Stimulated activated CD8-positive, alpha-beta memory T cell treated with anti-CD3 and anti-CD28 coated beads, Interleukin-7, amount 100 ng/mL, for 4 hours (primary cell): ENCODE measurements at regions not wholly inside any gene's neighbourhood (a gene's known extent, or its start where the extent isn't known, plus 50 kb on each side); places are given as distances from the start of the nearest gene placed in this dataset.
A peak's percentile ranks its signal among the peaks of the same experiment; 100 is the strongest.

Experiments
- DNase-seq, 2 donors: peaks; one replicate each; pipeline ENCODE4 v3.0.0-alpha.2; 2020; ENCODE audit warnings: low read depth in 2 of 2

DNA sequence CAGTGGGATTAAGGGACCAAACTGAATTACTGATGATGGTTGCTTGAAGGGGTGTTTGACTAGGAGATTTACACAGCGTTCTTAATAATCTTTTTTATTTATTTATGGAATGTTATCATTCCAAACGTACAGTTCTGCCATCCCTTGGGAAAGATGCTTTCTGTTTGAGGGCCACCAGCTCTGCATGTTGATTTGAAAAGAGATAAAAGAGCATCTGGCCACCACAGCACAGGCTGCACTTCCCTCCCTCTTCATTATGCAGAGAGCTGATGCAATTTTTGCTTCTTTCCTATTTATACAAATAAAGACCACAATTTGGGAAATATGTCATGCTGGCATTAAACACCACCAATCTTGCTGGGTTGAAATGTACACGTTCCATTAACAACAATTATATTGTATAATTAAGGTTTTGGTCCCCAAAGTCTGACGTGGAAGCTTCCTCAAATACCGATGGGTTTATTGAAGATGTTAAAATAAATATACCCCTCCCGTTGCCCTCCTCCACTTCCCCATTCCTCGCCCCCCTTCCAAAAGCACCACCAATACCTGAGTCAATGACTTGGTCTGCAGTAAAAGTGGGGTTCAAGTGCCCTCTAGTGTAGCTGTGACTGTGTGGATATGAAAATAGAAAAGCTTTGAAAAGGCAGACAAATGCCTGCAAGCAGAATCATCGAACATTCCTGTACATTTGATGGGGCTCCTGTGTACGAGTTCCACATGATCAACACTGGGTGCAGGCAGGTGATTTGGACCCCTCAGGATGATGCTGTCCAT is 211.9 kb downstream of the HRH4 start:
- DNase-seq = no peak

- no peak for DNase-seq
Observed at GRCh38 chr18:24674200-24674599, 213.8 kb downstream of the HRH4 start.

DNA sequence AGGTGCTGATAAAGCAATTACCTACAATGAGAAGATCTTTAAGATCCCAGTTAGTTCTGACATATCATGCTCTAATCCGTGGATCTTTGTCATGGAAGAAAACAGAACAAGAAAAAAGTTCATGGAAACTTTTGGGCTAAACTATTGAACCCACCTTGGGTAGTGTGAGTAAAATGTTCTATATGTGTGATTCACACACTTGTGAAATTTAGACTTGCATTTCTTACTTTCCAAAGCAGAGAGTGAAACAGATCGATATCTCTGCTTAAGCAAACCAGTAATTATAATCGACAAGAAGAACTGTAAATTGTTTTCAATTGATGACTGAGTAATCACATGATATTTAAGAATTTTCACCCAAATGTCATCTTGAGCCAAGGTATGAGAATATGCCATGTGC is 214.2 kb downstream of the HRH4 start:
- no peak for DNase-seq

GRCh38 chr18:24677011-24677410 is 216.6 kb downstream of the HRH4 start:
- DNase-seq = no peak

GRCh38 chr18:24678107-24678506 is 217.7 kb downstream of the HRH4 start:
- no peak for DNase-seq

DNA sequence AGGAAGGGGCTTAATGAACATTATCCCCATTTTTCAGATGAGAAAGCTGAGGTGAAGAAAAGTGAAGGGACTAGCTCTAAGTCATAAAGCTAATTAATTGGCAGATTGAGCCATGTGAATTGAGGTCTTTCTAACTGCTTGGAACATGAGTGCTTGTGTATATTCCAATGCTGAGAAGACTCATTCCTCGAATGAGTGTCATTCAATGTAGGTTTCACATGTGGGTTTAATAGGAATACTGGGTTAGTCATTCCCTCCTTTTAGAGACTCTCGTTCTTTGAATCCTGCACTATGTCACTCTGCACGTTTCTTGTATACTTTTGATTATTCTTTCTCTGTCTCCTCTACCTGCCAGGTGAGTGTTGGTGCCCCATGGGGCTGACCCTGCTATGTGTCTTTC is 218.2 kb downstream of the HRH4 start:
- no peak for DNase-seq

- DNase-seq = no peak
Observed at GRCh38 chr18:24679062-24679461, 218.6 kb downstream of the HRH4 start.

- DNase-seq = no peak
Observed at GRCh38 chr18:24683925-24684324, 223.5 kb downstream of the HRH4 start.

DNA sequence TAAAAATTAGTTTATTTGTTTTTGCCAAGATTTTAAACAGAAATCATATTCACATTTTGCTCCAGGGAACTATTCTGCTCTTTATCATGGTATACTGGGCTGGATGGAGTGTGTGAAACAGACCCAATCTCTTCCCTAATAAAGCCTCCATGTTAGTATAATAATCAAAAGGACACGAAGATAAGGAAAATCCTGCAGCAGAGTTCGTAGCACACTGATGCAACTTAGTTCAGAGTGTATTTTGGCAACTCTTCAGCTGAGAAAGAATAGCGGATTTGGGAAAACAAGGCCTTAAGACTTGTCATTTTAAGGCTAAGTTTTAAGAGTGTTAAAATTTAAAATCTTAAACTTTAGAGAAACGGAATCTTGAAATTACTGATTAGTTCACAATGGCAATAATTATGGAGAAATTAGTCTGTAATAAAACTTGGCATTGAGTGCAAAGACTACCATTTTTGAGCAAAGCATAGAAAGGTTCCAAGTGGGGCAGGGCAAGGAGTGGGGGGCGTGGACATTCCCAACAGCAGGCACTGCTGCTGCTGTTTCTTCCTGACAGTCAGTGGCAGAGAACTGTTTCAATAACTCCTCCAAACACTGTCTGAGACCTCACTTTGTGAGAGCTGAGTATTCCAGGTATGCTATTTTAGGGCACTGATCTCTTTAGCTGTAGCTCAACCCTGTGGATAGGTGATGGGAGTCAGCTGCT is 225.0 kb downstream of the HRH4 start:
- DNase-seq = no peak

DNA sequence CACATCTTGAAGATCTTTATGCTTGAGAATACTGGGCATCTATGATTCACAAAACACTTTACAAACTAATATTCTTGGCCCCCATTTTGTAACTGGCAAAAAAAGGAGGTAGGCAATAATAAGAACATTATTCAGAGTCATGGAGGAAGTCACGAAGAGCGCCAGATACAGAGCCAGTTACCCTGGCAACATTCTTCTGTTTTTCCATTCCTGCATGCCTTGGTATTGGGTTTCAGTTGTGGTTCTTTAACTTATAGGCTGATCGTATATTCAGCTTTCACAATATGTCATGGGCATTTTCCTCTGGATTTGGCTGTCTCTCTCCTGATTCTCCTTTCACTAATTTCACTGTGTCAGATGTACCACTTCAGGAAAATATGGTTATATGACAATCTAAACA is 234.7 kb downstream of the HRH4 start:
- no peak for DNase-seq

DNA sequence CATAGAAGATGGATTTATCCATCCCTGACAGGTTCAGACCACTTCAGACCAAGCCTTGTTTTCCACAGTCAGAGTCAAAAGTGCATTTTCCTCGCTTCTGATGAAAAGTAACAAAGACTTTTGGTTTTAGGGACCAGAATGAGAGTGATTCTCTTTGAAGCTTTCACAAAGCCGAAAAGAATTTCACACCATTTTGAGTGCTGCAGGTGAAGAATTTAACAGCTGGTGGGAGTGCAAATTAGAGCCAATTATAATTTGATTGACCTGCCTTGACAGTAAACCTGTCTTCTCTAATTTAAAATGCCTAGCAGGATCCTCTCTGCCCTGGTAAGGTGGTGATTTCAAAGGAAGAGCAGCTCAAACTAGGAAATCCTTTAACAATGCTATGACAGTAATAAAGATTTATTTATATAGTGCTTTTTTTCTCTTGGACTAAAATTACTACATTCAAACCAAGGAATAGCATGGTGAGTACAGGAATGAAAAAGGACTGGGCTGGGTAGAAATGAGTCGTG is 241.6 kb downstream of the HRH4 start:
- no peak for DNase-seq

GRCh38 chr18:24703316-24703715 is 242.9 kb downstream of the HRH4 start:
- no peak for DNase-seq

- no peak for DNase-seq
Observed at GRCh38 chr18:24704946-24705630, 244.7 kb downstream of the HRH4 start.

DNA sequence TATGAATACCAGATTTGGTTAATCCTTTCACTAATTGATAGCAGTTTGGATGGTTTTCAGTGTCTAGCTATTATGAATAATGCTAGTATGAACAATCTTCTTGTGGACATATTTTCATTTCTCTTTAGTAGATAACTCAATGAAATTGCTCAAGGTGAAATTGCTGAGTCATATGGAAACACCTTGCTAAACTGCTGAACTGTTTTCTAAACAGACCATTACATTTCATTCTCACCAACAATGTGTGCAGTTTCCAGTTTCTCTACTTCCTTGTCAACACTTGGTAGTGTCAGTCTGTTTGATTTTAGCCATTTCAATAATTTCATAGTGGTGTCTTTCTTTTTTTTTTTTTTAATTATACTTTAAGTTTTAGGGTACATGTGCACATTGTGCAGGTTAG is 250.0 kb downstream of the HRH4 start:
- no peak for DNase-seq

- DNase-seq = no peak
Observed at GRCh38 chr18:24719791-24720190, 259.4 kb downstream of the HRH4 start.

- no peak for DNase-seq
Observed at GRCh38 chr18:24721388-24721787, 261.0 kb downstream of the HRH4 start.

- no peak for DNase-seq
Observed at GRCh38 chr18:24725644-24726415, 265.4 kb downstream of the HRH4 start.

- peak; percentile 7 to 8 for DNase-seq
Observed at GRCh38 chr18:24726727-24727492, 266.5 kb downstream of the HRH4 start.

- DNase-seq = no peak
Observed at GRCh38 chr18:24727685-24728084, 267.2 kb downstream of the HRH4 start.

- DNase-seq = no peak
Observed at GRCh38 chr18:24731158-24731557, 270.7 kb downstream of the HRH4 start.

GRCh38 chr18:24731981-24732380 is 271.5 kb downstream of the HRH4 start:
- no peak for DNase-seq
